GOT3 (cell line): ENCODE measurements at regions not wholly inside any gene's neighbourhood (a gene's known extent, or its start where the extent isn't known, plus 50 kb on each side); places are given as distances from the start of the nearest gene placed in this dataset.

Experiments used
- DNase-seq: peaks from one replicate; lab custom pipeline; 2025; ENCODE audit warnings: mixed read lengths; lab: John Stamatoyannopoulos, UW

DNA sequence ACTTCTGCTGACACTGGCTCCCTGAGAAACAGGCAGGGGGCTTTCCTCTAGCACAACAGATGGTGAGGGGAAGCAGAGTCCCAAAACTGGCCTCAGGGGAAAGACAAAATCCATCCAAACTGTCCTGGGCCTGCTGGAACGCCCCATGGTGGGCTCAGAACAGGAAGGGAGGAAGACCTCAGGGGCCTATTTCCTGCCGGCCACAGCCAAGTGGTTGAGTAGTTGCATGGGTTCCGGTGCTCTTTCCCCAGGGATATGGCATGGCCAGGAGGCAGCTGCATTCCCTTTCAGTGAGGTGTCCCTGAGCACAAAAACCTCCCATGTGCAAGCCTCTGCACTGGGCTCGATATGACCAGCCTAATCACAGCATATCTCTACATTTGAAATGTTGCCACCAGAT lies 303.0 kb upstream of the IRX5 start:
- DNase-seq, result no peak

DNA sequence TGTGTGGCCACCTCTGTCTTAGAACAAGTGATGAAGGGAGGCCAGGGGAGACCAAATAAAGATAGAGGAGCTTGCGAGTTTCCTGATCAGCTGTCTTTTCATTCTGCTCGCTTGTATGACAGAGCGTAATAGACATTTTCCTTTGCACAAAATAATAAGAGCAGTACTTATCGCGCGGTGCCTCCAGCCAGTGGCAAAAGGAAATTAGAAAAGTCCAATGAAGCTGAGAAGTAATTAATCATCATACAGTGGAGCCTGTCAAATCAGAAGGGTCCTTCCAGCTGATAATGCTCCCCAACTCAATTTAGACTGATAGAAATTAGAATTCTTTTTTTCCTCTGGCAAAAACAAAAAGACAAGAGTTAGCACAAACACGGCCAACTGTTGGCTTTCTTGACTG lies 307.0 kb upstream of the IRX5 start:
- DNase-seq, result no peak

DNA sequence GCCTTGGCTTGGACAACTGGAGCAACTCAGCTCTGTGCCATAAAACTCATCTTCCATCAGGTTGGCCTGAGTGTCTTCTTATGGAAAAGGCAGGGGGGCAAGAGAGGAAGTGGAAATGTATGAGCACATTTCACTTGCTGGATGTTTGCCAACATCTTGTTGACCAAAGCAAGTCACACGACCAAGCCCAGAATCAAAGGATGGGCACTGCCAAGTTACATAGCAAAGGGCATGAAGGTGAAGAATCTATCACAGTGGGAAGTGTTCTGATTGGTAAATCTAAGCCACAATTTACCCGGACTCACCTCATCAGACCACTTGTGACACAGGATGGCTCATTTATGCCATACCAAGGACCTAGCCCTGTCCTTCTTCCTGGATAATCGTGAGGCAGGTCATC lies 310.5 kb upstream of the IRX5 start:
- no peak for DNase-seq

DNA sequence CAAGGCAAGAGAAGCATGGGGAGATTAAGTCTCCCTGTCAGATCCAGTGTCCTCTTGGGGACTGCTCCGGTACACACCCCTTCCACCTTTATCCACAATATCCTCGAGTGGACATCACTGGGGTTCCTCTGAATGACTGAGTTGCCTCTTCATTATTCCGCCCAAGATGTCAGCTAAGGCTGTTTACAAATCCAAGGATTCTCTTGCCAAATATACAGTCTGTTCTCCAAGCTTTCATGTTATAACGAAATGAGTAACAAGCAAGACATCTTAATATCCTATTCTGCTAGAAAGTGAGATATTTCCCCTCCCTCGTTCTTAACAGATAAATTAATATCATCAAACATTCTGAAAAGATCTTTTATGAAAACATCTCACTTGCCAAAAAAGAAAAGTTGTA lies 314.1 kb upstream of the IRX5 start:
- no peak for DNase-seq

DNA sequence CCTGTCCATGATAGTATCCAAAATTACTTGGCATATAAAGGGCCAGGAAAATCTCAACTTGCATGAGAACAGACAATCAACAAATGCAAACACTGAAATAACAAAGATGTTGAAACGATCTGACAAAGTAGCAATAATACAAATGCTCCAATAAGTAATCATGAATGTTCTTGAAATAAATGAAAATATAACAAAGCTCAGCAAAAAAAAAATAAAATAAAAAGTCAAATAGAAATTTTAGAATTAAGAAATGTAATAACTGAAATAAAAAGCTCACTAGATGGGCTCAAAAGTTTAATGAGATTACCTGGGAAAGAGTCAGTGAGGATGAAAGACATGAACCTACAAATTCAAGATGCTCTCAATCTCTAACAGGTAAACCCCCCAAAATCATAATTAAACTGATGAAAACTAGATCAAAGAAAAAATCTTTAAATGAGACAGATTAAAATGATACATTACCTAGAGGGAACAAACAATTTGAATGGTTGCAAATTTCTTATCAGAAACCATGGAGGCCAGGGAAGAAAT lies 319.0 kb upstream of the IRX3 start:
- no peak for DNase-seq

DNA sequence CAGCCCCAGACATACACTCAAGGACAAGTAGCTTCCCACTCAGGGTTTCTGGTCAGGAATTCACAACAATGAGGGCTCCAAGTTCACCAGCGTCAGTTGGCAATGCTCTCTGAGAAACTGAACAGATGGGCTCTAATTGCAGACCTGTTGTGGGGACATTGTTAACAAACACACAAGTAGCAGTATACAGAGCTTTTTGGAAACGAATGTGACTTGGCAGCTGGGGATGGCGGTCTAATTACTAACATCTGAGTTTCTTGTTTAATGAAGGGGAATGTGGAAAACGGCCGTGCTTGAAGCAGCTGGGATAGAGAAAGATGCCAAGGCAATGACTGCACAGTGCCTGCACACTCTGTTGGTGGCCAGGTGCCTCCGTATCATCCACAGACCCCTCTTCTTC lies 316.1 kb upstream of the IRX3 start:
- DNase-seq, result no peak

DNA sequence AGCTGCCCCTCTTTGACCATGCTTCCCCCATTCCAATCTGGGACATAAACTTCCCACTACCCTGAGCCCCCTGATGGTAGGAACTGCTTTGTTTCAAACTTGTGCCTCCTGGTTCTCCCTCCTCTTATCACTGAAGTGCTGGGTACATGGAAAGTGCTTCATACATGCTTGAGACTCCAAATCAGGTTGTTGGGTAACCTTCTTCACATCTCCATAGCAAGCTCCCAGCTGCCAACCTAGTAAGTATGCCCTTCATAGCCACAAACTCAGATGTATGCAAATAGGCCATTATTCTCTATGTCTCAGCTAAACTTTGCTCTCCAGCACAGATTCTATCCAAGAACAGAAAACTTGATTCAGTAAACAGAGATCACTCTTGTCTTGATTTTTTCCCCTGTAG lies 310.6 kb upstream of the IRX3 start:
- no peak for DNase-seq

DNA sequence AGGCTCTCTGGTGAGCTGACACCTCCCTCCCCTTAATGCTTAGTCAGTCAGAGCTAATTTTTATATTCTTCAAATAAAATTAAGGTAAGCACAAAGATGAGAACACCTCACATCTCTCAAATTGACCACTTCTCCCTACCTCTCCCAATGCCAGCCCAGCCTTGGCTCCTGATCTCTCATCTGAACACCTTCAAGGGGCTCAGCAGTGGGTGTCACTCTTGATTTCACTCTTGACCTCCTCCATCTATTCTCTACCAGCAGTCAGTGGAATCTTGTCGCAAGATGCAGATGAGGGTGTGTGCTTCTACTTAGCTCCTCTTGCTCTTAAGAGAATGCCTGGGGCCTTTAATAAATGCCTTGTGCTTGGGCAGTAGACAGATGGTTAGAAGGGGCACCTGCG lies 309.0 kb upstream of the IRX3 start:
- DNase-seq, result no peak

DNA sequence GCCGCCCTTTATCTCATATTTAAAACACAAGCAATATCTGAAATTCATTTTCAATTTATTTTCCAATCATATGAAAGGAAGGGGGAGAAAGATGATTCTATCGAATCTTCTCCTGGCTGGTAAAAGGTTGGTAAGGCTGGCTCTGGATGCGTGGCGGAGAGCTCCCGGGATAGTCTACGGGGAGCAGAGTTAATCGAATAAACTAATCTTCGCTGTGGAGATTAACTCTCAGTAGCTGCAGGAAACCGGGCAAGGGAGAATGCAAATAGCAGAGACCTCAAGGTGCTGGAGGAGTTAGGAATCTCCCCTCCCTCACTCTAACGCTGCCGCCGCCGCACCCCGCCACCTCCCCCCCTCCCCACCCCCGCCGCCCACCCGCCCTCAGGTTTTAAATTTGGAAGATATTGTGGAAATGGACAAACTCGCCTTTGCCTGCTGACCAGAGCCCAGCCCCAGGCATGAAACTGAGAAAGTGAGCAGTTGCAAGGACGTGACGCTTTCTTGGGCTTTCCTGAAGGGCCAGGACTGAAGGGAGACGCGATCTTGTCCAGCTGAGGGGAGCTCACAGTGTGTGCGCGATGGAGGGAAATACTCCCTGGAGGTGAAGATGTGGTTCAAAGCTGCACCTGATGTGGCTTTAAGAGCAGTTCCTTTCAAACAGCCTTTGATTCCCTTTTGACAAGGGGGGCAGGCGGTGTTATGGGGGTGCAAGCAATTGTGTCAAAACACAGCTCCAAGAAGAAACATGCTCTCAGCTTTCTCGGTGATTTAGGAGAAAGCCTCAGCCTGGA lies 308.2 kb upstream of the IRX3 start:
- no peak for DNase-seq

DNA sequence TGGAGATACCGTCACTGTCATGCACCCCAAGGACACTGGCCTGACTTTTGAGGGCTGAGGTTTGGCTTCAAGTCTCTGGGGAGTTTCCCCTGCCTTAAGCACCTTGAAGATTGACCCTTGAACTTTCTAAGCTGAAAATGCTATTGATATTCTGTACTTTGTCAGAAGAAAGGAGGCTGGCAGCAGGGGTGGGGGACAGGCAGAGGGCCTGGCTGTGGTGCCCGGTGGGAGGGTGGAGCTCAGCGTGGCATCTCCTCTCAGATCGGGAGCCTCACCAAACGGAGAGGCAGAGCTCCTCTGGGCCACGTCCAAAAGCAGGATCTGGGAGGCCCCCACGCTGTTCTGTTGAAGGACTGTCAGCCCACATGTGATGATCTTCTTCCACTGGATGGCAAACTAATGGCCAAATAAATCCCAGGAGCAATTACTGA lies 305.2 kb upstream of the IRX3 start:
- DNase-seq, result no peak

DNA sequence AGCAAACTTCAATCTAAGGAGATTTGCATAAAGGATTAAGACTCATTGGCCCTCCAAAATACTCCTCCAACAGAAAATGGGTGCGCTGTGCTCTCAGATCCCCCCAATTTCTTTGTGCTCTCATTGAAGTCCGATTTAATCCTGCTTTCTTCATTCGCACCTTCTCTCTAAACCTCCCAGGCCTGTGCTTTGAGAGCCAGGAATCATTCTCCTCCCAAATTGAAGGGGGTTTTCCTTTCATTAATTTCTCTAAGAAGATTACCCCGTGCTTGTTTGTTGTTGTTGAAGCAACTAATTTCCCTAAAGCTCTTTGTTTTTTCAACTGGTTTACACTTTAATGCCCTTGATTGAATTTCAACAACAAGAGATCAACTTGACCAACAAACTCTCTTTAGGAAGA lies 304.2 kb upstream of the IRX3 start:
- DNase-seq, result no peak

DNA sequence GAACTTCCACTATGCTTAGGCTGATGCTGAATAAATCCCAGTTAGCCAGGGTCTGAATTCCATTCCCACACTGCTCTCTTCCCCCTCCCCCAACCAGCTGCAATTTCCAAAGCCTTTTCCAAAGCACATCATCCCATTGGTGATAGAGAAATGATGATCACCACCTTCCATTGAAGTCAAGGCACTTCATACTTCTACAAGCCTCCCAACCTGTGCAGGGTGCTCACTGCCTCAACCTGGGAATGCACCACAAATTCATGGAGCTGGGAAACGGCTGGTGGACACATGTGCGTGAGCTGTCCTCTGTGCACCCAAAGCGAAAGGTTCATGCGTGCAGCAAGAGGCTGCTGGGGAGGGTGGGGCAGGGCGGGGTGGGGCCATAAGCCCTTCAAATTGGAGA lies 302.7 kb upstream of the IRX3 start:
- no peak for DNase-seq

DNA sequence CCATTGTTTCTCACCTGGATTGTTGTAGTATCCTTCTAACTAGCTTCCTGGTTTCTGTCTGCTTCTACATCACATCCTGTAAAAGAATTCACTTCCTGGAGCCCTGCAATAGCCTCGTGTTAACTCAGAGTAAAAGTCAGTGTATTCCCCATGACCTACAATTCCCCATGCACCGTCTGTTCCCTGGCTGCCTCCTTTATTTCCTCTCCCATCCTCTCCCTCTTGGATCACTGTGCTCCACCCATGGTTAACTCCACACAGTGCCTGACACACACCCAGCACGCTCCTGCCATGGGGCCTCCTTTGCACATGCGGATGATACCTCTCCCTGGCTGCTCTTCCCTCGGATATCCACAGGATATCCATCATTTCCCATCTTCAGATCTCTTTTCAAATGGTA lies 301.4 kb upstream of the IRX3 start:
- no peak for DNase-seq

DNA sequence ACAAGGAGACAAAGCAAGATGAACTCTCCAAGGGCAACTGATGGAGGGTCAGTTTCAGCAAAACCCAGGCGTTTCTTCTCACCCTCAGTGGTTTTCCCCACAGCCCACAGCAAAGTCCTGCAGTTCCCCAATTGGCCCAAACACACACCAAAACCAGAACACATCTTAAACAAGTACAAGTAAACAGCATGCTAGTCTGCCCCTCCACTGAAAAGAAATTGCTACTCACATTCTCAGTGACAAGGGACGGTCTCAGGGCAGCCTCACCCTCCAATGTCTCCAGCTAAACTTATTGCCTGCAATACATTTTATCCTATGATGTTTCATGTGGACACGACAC lies 300.6 kb upstream of the IRX3 start:
- DNase-seq, result no peak

DNA sequence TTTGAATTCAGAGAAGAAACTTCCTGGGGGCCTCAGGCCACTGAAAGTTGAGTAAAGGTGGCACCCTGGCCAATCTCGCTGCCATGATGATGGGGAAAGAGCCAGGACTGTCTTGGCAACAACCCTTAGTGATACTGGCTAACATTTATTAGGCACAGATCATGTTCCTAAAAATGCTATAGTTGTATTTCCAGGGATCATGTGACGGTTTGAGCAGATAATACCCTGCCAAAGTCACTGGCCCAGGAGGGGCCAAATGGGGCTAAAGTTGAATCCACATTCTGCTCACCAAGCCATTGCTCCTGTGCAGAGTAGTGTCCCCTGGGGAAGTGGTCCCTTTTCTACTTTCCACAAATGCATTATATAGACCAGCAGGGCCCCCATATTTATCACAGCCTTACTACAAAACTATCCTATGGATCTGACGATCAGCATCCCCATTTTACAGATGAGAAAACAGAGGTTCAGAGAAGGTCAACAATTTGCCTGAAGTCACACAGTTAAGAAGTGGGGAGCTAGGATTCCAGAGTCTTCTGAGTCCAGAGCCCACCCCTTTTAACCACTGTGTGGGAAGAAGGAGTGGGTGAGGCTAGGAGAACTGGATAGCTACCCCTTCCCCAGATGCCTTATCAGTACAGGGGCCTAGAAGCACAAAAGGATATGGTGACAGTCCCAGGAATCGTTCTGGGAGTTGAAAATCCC lies 300.0 kb upstream of the IRX3 start:
- no peak for DNase-seq

DNA sequence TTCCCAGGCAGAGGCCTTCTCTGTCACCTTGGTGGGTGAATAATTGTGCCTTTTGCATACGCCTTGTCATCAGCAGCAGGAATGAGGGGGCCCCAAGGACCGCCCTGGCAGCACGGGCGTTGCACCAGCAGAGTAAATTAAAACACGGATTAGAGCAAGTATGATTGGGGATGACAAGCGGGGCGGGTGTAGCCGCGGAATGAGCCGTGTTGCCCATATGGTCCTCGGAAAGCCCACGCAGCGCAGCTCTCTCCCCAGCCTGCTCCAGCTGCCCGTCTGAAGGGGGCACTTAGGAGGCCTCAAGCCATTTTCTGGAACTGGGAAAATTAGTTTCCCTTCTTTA lies 299.4 kb upstream of the IRX3 start:
- no peak for DNase-seq

DNA sequence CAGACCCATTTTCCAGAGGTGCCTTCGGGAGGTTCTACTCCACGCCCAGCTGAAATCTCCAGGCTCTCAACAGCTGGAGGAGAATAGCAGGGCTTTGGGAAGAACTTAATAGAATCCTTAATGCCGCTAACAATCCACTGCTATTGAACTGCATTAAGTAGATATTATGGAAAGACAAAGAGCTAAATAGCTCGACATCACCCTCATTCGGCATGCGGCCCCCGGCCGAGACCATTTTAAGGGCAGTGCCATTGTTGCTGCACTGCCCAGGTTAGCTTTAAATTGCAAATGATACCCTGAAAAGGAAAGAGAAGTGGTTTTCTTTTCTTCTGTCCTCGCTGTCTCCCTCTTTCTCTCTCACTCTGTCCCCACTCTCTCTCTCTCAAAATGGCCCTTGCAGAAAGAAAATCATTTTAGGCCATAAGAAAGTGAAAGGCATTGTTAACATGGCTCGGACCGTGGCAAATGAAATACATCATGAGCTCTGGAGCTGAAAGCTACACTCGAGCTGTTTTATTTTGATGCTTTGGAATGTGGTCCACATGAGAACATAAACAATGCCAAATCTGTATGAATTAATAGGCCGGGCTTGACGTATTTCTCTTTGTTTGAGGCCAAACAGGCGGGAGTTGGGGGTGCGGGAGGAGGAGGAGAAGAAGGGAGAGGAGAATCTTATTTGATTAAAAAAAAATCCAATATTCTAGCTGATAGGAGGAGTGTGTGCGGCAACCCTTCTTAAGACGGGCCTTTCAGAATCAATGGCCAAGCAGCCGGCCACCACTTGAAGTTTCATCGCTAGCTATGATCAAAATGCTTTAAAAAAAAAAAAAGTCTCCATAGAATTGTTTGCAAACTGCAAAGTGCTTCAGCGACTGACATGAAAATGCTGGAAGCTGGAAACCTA lies 298.8 kb upstream of the IRX3 start:
- no peak for DNase-seq

DNA sequence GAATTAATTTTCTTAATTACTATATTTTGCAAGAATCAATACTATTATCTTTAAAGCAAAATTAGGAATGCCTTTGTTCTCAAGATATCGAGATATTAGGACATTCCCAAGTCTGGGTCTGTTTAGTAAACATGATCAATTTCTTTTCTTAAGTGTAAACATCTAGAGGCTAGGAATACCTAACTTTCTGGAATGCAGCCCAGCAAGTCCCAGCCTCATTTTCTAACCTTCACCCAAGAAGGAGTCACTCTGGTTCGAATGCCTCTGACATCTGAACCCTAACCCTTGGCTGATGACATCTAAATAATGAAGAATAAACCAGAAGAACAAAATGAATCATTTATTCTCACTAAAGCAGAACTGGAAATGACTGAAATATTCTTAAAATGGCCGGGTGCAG lies 297.5 kb upstream of the IRX3 start:
- no peak for DNase-seq

DNA sequence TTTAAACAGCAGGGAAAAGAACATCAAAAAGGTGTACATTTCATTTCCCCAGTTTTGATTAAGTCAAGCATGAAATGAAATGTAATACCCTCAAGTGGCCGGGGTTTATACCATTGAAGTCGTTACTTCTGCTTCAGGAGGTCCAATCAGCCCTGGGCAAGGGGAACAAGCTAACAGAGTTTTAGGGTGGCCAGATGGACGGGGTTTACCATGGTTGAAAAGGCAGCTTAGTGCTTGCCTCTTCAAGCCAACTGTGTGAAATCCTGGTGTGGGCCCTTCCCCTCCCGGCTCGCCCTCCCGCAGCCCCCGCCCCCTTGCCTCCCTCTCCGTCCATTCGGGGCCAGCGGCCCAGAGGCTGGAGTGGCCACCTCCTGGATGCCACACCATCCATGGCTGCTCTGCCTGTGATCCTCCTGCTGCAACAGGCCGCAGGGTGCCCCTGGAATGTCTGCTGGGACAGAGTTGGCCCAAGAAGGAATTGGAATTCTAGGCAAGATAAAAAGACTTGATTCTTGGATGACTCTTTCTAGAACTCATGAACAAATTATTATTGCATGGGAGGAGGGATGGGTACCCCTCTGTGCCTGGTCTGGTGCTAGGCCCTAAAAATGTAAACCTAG lies 296.2 kb upstream of the IRX3 start:
- no peak for DNase-seq

DNA sequence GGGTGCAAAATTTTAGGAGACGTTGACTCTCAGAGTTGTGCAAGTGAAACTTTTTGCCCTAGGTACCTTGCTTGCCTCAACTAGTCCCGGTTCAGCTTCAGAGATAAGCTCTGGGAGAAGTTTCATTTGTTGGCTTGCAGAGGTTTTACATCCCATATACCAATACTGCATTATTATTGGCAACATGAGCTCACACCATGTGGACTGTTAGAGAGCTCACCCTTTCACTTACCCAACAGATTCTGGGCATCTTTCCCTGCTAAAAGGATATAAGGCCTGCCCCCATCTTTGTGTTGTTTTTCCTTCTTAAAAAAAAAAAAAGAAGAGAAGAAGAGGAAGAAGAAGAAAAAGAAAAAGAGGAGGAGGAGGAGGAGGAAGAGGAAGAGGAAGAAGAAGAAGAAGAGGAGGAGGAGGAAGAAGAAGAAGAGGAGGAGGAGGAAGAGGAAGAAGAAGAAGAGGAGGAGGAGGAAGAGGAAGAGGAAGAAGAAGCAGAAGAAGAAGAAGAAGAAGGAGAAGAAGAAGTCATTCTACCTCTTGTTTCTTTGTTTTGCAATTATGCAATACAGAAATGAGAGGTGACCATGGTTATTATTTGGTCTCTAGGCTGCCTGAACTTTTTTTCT lies 292.6 kb upstream of the IRX3 start:
- DNase-seq, result no peak

DNA sequence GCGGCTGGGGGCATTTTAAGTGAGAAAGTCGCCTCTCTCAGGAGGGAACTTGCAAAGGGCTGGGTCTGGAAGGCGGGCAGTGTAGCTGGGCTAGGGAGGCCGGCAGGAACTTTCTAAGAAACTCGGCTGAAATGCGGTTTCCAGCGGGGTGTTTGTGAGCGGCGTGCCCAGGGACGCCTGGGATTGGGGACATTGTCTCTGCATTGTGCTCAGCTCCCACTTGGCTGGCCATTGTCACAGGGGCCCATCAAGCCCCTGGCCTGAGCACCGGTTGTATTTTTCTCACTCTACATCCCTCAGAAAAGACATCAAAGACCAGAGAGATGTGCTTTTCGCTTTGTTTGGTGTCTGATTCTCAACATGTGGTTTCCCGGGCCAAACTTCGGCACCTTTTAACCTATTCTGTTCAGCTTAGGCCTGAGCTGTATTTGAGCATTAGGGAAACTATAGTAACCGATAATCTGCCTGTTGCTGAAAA lies 291.1 kb upstream of the IRX3 start:
- no peak for DNase-seq

DNA sequence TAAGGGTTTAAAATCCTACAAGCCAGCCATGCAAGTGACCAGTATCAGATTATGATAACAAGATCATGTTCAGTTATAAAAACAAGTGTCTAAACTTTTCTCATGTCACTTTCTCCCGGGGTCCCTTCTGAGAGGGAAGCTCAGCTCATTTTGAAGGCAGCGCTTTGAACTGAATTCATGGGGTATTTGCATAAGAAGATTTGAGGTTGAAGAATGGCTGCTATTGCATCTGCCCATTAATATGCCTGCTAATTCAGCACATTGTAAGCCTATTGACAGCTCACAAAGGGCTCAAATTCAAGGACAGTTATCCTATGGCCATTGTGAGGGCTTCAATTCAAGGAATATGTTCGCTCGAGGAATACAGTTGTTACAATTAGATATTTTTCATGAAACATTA lies 290.2 kb upstream of the IRX3 start:
- DNase-seq, result no peak
